ENCODE measurements at regions not wholly inside any gene's neighbourhood (a gene's known extent, or its start where the extent isn't known, plus 50 kb on each side); places are given as distances from the start of the nearest gene placed in this dataset.

DNA sequence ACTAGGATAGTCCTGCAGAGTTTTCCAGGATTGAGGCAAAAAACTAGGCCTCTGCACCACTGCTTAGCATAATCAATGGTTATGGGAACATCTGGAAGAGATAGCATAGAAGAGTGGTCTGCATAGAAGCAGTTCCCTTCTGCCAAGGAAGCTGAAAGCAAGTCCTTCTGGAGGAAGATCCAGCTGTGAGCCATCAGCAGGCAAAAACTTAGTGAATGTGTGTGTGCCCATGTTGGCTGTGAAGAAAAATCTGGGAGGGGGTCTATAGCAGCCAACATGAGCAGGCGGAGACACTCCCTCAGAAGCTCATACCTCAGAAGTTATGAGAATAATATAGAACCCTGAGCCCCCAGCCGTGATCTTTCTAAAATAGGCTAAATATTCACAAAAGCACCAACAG is 228.1 kb upstream of the STEAP1 start:
- no peak for TF ChIP-seq EZH2phosphoT487 (IDR thresholded peaks at IDR 0.05; ENCODE audit: unreplicated experiment)
- no peak for TF ChIP-seq ETS1 (IDR thresholded peaks at IDR 0.05)
- TF ChIP-seq REST (IDR thresholded peaks at IDR 0.05; ENCODE audit: unreplicated experiment) = no peak
- no peak for TF ChIP-seq CREB1 (CRISPR knock-in tag; IDR thresholded peaks at IDR 0.05; ENCODE audit: low read depth)
- TF ChIP-seq STAT1 (IDR thresholded peaks at IDR 0.05; ENCODE audit: unreplicated experiment) = no peak
- TF ChIP-seq, protein P1, sequence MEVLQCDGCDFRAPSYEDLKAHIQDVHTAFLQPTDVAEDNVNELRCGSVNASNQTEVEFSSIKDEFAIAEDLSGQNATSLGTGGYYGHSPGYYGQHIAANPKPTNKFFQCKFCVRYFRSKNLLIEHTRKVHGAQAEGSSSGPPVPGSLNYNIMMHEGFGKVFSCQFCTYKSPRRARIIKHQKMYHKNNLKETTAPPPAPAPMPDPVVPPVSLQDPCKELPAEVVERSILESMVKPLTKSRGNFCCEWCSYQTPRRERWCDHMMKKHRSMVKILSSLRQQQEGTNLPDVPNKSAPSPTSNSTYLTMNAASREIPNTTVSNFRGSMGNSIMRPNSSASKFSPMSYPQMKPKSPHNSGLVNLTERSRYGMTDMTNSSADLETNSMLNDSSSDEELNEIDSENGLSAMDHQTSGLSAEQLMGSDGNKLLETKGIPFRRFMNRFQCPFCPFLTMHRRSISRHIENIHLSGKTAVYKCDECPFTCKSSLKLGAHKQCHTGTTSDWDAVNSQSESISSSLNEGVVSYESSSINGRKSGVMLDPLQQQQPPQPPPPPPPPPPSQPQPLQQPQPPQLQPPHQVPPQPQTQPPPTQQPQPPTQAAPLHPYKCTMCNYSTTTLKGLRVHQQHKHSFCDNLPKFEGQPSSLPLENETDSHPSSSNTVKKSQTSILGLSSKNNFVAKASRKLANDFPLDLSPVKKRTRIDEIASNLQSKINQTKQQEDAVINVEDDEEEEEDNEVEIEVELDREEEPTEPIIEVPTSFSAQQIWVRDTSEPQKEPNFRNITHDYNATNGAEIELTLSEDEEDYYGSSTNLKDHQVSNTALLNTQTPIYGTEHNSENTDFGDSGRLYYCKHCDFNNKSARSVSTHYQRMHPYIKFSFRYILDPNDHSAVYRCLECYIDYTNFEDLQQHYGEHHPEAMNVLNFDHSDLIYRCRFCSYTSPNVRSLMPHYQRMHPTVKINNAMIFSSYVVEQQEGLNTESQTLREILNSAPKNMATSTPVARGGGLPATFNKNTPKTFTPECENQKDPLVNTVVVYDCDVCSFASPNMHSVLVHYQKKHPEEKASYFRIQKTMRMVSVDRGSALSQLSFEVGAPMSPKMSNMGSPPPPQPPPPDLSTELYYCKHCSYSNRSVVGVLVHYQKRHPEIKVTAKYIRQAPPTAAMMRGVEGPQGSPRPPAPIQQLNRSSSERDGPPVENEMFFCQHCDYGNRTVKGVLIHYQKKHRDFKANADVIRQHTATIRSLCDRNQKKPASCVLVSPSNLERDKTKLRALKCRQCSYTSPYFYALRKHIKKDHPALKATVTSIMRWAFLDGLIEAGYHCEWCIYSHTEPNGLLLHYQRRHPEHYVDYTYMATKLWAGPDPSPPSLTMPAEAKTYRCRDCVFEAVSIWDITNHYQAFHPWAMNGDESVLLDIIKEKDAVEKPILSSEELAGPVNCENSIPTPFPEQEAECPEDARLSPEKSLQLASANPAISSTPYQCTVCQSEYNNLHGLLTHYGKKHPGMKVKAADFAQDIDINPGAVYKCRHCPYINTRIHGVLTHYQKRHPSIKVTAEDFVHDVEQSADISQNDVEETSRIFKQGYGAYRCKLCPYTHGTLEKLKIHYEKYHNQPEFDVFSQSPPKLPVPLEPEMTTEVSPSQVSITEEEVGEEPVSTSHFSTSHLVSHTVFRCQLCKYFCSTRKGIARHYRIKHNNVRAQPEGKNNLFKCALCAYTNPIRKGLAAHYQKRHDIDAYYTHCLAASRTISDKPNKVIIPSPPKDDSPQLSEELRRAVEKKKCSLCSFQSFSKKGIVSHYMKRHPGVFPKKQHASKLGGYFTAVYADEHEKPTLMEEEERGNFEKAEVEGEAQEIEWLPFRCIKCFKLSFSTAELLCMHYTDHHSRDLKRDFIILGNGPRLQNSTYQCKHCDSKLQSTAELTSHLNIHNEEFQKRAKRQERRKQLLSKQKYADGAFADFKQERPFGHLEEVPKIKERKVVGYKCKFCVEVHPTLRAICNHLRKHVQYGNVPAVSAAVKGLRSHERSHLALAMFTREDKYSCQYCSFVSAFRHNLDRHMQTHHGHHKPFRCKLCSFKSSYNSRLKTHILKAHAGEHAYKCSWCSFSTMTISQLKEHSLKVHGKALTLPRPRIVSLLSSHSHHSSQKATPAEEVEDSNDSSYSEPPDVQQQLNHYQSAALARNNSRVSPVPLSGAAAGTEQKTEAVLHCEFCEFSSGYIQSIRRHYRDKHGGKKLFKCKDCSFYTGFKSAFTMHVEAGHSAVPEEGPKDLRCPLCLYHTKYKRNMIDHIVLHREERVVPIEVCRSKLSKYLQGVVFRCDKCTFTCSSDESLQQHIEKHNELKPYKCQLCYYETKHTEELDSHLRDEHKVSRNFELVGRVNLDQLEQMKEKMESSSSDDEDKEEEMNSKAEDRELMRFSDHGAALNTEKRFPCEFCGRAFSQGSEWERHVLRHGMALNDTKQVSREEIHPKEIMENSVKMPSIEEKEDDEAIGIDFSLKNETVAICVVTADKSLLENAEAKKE (CRISPR knock-in tag; IDR thresholded peaks at IDR 0.05) = no peak
- TF ChIP-seq EZH2 (IDR thresholded peaks at IDR 0.05; ENCODE audit: low read depth, unreplicated experiment) = no peak
- no peak for TF ChIP-seq ZNF331 (CRISPR knock-in tag; IDR thresholded peaks at IDR 0.05; ENCODE audit: low read depth)
- TF ChIP-seq JUNB (IDR thresholded peaks at IDR 0.05; ENCODE audit: unreplicated experiment) = no peak
- no peak for TF ChIP-seq NANOG (IDR thresholded peaks at IDR 0.05; ENCODE audit: borderline replicate concordance)
- TF ChIP-seq, protein P2, sequence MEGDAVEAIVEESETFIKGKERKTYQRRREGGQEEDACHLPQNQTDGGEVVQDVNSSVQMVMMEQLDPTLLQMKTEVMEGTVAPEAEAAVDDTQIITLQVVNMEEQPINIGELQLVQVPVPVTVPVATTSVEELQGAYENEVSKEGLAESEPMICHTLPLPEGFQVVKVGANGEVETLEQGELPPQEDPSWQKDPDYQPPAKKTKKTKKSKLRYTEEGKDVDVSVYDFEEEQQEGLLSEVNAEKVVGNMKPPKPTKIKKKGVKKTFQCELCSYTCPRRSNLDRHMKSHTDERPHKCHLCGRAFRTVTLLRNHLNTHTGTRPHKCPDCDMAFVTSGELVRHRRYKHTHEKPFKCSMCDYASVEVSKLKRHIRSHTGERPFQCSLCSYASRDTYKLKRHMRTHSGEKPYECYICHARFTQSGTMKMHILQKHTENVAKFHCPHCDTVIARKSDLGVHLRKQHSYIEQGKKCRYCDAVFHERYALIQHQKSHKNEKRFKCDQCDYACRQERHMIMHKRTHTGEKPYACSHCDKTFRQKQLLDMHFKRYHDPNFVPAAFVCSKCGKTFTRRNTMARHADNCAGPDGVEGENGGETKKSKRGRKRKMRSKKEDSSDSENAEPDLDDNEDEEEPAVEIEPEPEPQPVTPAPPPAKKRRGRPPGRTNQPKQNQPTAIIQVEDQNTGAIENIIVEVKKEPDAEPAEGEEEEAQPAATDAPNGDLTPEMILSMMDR (conservative IDR thresholded peaks at IDR 0.05; ENCODE audit: low read depth in 2 of 2) = no peak
- no peak for TF ChIP-seq ZNF114 (CRISPR knock-in tag; IDR thresholded peaks at IDR 0.05)
- no peak for TF ChIP-seq POLR2AphosphoS5 (IDR thresholded peaks at IDR 0.05; ENCODE audit: low read depth)
- H3K36me3 Mint-ChIP-seq (ENCODE audit: low read depth) = no peaks in the 10 kb centered on the region
- Histone ChIP-seq H4K20me1 (replicated peaks; ENCODE audit: insufficient read depth) (no peaks in the 10 kb centered on the region), H2AFZ (peak overlapping the region; percentile 59; the same call in 1 of the 2 replicates), H3K4me2 (no peak overlapping the region), H3F3A (replicated peaks; ENCODE audit: low read depth) (no peaks in the 10 kb centered on the region), H3K36me3 (ENCODE audit: insufficient read depth) (no peaks in the 10 kb centered on the region), H3K27ac (ENCODE audit: low read depth) (no peak overlapping the region), H3K79me2 (replicated peaks; ENCODE audit: insufficient read depth) (no peaks in the 10 kb centered on the region), H3K27me3 (ENCODE audit: insufficient read depth) (no peaks in the 10 kb centered on the region), H3K9me2 (ENCODE audit: insufficient read depth) (no peaks in the 10 kb centered on the region), H3K4me3 (no peak overlapping the region), H3K4me1 (ENCODE audit: insufficient read depth) (no peaks in the 10 kb centered on the region)
- peaks cover 4% of the 10 kb centered on the region for H3K27me3 Mint-ChIP-seq (ENCODE audit: insufficient read depth, low read depth, poor library complexity)
- DNase-seq (ENCODE audit: low spot score) = no peak
- no peak overlapping the region for H3K27ac Mint-ChIP-seq
- no peak for ATAC-seq
- no peaks in the 10 kb centered on the region for H3K9me3 Mint-ChIP-seq
- no peak overlapping the region for H3K4me3 Mint-ChIP-seq
- peaks cover 2% of the 10 kb centered on the region; the same call in 1 of the 3 replicates for H3K4me1 Mint-ChIP-seq
